Astrocyte (in vitro differentiated cells and primary cell): ENCODE measurements at regions not wholly inside any gene's neighbourhood (a gene's known extent, or its start where the extent isn't known, plus 50 kb on each side); places are given as distances from the start of the nearest gene placed in this dataset.

Source experiments
- DNase-seq: peaks from one replicate; pipeline ENCODE4 v3.0.0-alpha.2; 2010; ENCODE audit warnings: low read depth
- FAIRE-seq: peaks from 2 replicates; lab custom pipeline; 2011; peaks lifted over from hg19 to GRCh38; lab: Jason Lieb, UNC
- H2AFZ ChIP-seq: 2 replicates; pipeline ENCODE4 v1.6.0; 2012; ENCODE audit warnings: low read depth, low read length, inconsistent platforms
- H3K27ac ChIP-seq: 2 replicates; pipeline ENCODE4 v1.5.1; 2011; ENCODE audit warnings: low read depth, low read length, inconsistent platforms
- H3K27me3 ChIP-seq: 2 replicates; pipeline ENCODE4 v1.6.0; 2011; ENCODE audit warnings: low read length, inconsistent platforms; ENCODE audit not compliant: insufficient read depth
- H3K36me3 ChIP-seq: 2 replicates; pipeline ENCODE4 v1.5.1; 2011; ENCODE audit warnings: low read length, inconsistent platforms; ENCODE audit not compliant: insufficient read depth
- H3K4me1 ChIP-seq: 2 replicates; pipeline ENCODE4 v1.5.1; 2011; ENCODE audit warnings: low read length, inconsistent platforms; ENCODE audit not compliant: insufficient read depth
- H3K4me2 ChIP-seq: 2 replicates; pipeline ENCODE4 v1.6.0; 2012; ENCODE audit warnings: low read length, inconsistent platforms
- H3K4me3 ChIP-seq: 2 replicates; pipeline ENCODE4 v1.5.1; 2011; ENCODE audit warnings: low read depth, mild to moderate bottlenecking, low read length, inconsistent platforms; ENCODE audit not compliant: insufficient read depth
- H3K79me2 ChIP-seq: 2 replicates; pipeline ENCODE4 v1.6.0; 2012; ENCODE audit warnings: mild to moderate bottlenecking, low read length, inconsistent platforms; ENCODE audit not compliant: insufficient read depth
- H3K9ac ChIP-seq: 2 replicates; pipeline ENCODE4 v1.6.0; 2012; ENCODE audit warnings: mild to moderate bottlenecking, low read length, inconsistent platforms
- H3K9me3 ChIP-seq: 2 replicates; pipeline ENCODE4 v1.5.1; 2012; ENCODE audit warnings: low read depth, mild to moderate bottlenecking, low read length, inconsistent platforms; ENCODE audit not compliant: insufficient read depth
- H4K20me1 ChIP-seq: 2 replicates; pipeline ENCODE4 v1.6.0; 2012; ENCODE audit warnings: low read length, inconsistent platforms; ENCODE audit not compliant: insufficient read depth
- H3K27ac Mint-ChIP-seq: one replicate; pipeline ENCODE4 v1.8.0; 2021; ENCODE audit warnings: mild to moderate bottlenecking, mixed read lengths; ENCODE audit not compliant: unreplicated experiment
- H3K27me3 Mint-ChIP-seq: one replicate; pipeline ENCODE4 v1.8.0; 2021; ENCODE audit warnings: low read depth, mixed read lengths; ENCODE audit not compliant: unreplicated experiment
- H3K36me3 Mint-ChIP-seq: one replicate; pipeline ENCODE4 v1.8.0; 2021; ENCODE audit warnings: low read depth, mixed read lengths; ENCODE audit not compliant: unreplicated experiment
- H3K4me1 Mint-ChIP-seq: one replicate; pipeline ENCODE4 v1.8.0; 2021; ENCODE audit warnings: low read depth, mixed read lengths; ENCODE audit not compliant: unreplicated experiment
- H3K4me3 Mint-ChIP-seq: one replicate; pipeline ENCODE4 v1.8.0; 2021; ENCODE audit warnings: mild to moderate bottlenecking, moderate library complexity, mixed read lengths; ENCODE audit not compliant: unreplicated experiment
- H3K9me3 Mint-ChIP-seq: one replicate; pipeline ENCODE4 v1.8.0; 2021; ENCODE audit warnings: mild to moderate bottlenecking, mixed read lengths; ENCODE audit not compliant: unreplicated experiment
- EZH2 ChIP-seq: IDR thresholded peaks from 2 replicates; pipeline ENCODE4 v1.6.1; 2012; ENCODE audit warnings: mild to moderate bottlenecking, low read length, inconsistent platforms; ENCODE audit not compliant: insufficient read depth
- TF ChIP-seq, protein P1 (sequence below): IDR thresholded peaks from 2 replicates; pipeline ENCODE4 v1.5.1; 2011; ENCODE audit warnings: low read depth, mild to moderate bottlenecking, inconsistent platforms, low read length, moderate library complexity; ENCODE audit not compliant: insufficient read depth

- Histone ChIP-seq H3K9me3 (no peaks in the 10 kb centered on the region), H3K4me3 (no peak overlapping the region), H3K4me1 (no peaks in the 10 kb centered on the region), H3K9ac (no peak overlapping the region), H2AFZ (no peak overlapping the region), H4K20me1 (no peaks in the 10 kb centered on the region), H3K79me2 (no peaks in the 10 kb centered on the region), H3K27me3 (no peaks in the 10 kb centered on the region), H3K4me2 (no peak overlapping the region), H3K27ac (no peak overlapping the region), H3K36me3 (no peaks in the 10 kb centered on the region)
- no peaks in the 10 kb centered on the region for H3K36me3 Mint-ChIP-seq
- no peak for FAIRE-seq
- no peaks in the 10 kb centered on the region for H3K9me3 Mint-ChIP-seq
- H3K4me3 Mint-ChIP-seq = no peak overlapping the region
- no peak for DNase-seq
- no peaks in the 10 kb centered on the region for H3K27me3 Mint-ChIP-seq
- H3K27ac Mint-ChIP-seq = no peak overlapping the region
- H3K4me1 Mint-ChIP-seq = peaks cover 5% of the 10 kb centered on the region
- TF ChIP-seq EZH2 = no peak
- TF ChIP-seq, protein P1, sequence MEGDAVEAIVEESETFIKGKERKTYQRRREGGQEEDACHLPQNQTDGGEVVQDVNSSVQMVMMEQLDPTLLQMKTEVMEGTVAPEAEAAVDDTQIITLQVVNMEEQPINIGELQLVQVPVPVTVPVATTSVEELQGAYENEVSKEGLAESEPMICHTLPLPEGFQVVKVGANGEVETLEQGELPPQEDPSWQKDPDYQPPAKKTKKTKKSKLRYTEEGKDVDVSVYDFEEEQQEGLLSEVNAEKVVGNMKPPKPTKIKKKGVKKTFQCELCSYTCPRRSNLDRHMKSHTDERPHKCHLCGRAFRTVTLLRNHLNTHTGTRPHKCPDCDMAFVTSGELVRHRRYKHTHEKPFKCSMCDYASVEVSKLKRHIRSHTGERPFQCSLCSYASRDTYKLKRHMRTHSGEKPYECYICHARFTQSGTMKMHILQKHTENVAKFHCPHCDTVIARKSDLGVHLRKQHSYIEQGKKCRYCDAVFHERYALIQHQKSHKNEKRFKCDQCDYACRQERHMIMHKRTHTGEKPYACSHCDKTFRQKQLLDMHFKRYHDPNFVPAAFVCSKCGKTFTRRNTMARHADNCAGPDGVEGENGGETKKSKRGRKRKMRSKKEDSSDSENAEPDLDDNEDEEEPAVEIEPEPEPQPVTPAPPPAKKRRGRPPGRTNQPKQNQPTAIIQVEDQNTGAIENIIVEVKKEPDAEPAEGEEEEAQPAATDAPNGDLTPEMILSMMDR = no peak
These were observed 171.3 kb downstream of the CDH19 start for GRCh38 chr18:66432636-66433035.

- Mint-ChIP-seq H3K4me1 (no peaks in the 10 kb centered on the region), H3K4me3 (no peak overlapping the region), H3K27ac (no peak overlapping the region), H3K9me3 (no peaks in the 10 kb centered on the region), H3K27me3 (no peaks in the 10 kb centered on the region), H3K36me3 (no peaks in the 10 kb centered on the region)
- no peak overlapping the region for H3K4me2 ChIP-seq
- no peak overlapping the region for H3K9ac ChIP-seq
- no peak overlapping the region for H2AFZ ChIP-seq
- TF ChIP-seq EZH2 = no peak
- TF ChIP-seq, protein P1 = no peak
- H3K9me3 ChIP-seq = no peaks in the 10 kb centered on the region
- H3K4me3 ChIP-seq = no peak overlapping the region
- no peaks in the 10 kb centered on the region for H3K79me2 ChIP-seq
- H3K27me3 ChIP-seq = no peaks in the 10 kb centered on the region
- no peak for FAIRE-seq
- H3K36me3 ChIP-seq = no peaks in the 10 kb centered on the region
- H3K4me1 ChIP-seq = no peaks in the 10 kb centered on the region
- no peaks in the 10 kb centered on the region for H4K20me1 ChIP-seq
- DNase-seq = no peak
- H3K27ac ChIP-seq = no peak overlapping the region
These were observed 175.1 kb downstream of the CDH19 start for GRCh38 chr18:66428795-66429194.

DNA sequence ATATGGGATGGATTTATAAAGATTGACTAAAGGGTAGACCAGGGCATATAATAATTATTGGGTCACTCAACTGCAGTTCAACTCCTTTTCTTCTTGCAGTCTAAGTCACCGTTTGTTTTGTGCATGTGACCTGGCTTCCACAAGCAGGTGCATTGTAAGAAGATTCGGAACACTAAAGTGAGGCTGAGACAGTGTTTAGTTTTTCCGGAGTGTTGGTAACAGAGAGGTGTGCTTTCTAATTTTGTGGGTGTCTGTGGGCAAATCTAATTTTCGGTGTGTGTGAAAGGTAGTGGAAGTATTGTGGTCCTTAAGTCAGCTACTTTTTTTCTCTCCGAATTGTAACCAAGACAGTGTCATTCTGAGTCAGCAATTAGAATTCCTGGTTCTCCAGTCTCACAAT lies 184.5 kb downstream of the CDH19 start:
- Histone ChIP-seq H3K9me3 (no peaks in the 10 kb centered on the region), H3K9ac (no peak overlapping the region), H3K27ac (no peak overlapping the region), H3K4me1 (no peaks in the 10 kb centered on the region), H4K20me1 (no peaks in the 10 kb centered on the region), H3K4me2 (no peak overlapping the region), H2AFZ (no peak overlapping the region), H3K4me3 (no peak overlapping the region), H3K27me3 (no peaks in the 10 kb centered on the region), H3K36me3 (no peaks in the 10 kb centered on the region), H3K79me2 (no peaks in the 10 kb centered on the region)
- H3K27ac Mint-ChIP-seq = no peak overlapping the region
- no peaks in the 10 kb centered on the region for H3K9me3 Mint-ChIP-seq
- H3K36me3 Mint-ChIP-seq = no peaks in the 10 kb centered on the region
- no peaks in the 10 kb centered on the region for H3K4me1 Mint-ChIP-seq
- H3K27me3 Mint-ChIP-seq = no peaks in the 10 kb centered on the region
- TF ChIP-seq, protein P1 = no peak
- TF ChIP-seq EZH2 = no peak
- no peak for DNase-seq
- no peak for FAIRE-seq
- no peak overlapping the region for H3K4me3 Mint-ChIP-seq
